GM12878 (cell line): ENCODE measurements at regions not wholly inside any gene's neighbourhood (a gene's known extent, or its start where the extent isn't known, plus 50 kb on each side); places are given as distances from the start of the nearest gene placed in this dataset.

Source experiments
- FOS ChIP-seq: IDR thresholded peaks from 3 replicates; pipeline ENCODE4 v1.6.1; 2011; ENCODE audit warnings: borderline replicate concordance; ENCODE audit not compliant: insufficient read length; ENCODE audit errors: extremely low read depth
- POLR2AphosphoS5 ChIP-seq: IDR thresholded peaks from 2 replicates; pipeline ENCODE4 v1.6.1; 2011; ENCODE audit warnings: mild to moderate bottlenecking, low read length, inconsistent platforms
- RBBP5 ChIP-seq: fragments of 200-600 bp; sonication (generic); conservative IDR thresholded peaks from 2 replicates; pipeline ENCODE4 v1.6.1; 2016
- TAF1 ChIP-seq: IDR thresholded peaks from 2 replicates; pipeline ENCODE4 v1.6.1; 2011; ENCODE audit warnings: mild to moderate bottlenecking, low read depth, low read length, borderline replicate concordance

DNA sequence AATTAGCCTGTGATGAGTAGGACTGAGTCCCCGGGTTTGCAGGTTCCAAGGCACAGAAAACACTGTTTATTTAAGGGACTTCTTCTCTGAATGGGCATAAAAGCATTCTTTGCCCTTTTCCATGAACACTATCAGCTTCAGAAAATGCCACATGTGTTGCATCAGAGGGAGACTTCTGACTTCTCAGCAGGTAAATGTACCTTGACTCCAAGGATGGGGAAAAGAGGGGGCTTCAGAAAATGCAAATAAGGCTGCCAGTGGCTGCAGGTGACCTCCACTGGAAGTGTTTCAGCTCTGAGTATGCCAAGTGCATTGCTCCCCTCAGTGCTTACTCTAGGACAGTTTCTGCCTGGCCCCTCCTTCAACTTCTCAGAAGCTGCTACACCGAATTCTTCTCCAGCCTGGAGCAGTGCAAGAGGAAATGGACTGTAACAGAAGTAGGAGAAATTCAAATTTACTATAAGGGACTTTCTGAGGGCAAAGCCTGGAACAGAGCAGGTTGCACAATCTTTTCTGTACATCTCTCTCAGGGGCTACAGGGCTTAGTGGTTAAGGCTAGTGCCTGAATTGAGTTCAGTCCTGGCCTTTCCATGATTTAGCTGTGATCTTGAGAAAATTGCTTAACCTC, 233.2 kb downstream of the PTTG2 start:
- TF ChIP-seq POLR2AphosphoS5, result no peak
- TF ChIP-seq FOS, result no peak
- TF ChIP-seq TAF1, result no peak
- no peak for TF ChIP-seq RBBP5
